Neural progenitor cell (in vitro differentiated cells): ENCODE measurements at regions not wholly inside any gene's neighbourhood (a gene's known extent, or its start where the extent isn't known, plus 50 kb on each side); places are given as distances from the start of the nearest gene placed in this dataset.

ENCODE experiments used
- CTCF ChIP-seq: fragments of 200-600 bp; sonication (generic); IDR thresholded peaks from 2 replicates; pipeline ENCODE4 v1.5.1; 2017; ENCODE audit warnings: antibody characterized with exemption, mild to moderate bottlenecking
- EZH2 ChIP-seq: fragments of 200-600 bp; sonication (generic); IDR thresholded peaks from 2 replicates; pipeline ENCODE4 v1.6.1; 2017; ENCODE audit warnings: antibody characterized with exemption, mild to moderate bottlenecking, moderate library complexity
- EZH2phosphoT487 ChIP-seq: fragments of 200-600 bp; sonication (generic); IDR thresholded peaks from 2 replicates; pipeline ENCODE4 v1.6.1; 2017; ENCODE audit warnings: antibody characterized with exemption

DNA sequence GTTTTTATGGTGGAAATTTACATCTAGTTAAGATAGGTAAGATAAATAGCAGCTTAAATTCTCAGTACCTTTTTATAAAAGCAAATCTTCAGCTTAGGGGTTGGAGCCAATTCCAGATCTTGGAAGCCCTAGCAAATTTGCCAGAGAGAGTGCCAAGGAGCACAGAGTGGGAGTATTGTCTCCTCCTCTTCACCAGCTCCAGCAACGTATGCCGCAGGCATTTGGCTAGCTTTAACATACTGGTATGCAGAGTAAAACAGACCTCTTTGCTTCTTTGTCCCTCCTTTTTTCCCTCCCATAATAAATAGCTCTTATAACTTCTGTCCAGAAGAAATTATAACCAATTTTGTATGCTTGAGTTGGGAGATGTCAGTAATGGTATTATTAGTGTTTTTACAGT, 140.4 kb downstream of the DIPK2A start:
- no peak for TF ChIP-seq CTCF
- TF ChIP-seq EZH2: no peak
- TF ChIP-seq EZH2phosphoT487: no peak
